ENCODE measurements at regions not wholly inside any gene's neighbourhood (a gene's known extent, or its start where the extent isn't known, plus 50 kb on each side); places are given as distances from the start of the nearest gene placed in this dataset.

DNA sequence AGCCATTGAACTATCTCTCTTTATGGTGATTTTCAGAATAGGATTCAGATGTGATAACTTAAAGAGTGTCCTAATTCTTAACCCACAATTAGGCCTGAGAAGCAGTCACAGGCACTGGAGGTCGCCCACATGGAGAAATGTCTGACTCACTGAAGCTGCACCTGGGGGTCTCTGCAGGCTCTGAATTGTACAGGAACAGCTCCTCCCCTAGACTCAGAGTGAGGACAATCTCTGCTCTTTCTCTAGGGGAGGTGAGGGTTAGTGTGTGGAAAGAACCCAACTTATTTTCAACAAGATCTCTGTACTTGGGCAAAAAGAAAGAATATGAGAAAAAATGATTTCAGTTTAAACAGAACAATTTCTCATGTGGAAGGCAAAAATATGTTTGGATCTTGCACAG is 1124.6 kb downstream of the TMEM121 start:
- TF ChIP-seq POLR2AphosphoS5 (IDR thresholded peaks at IDR 0.05; ENCODE audit: borderline replicate concordance, low read depth, low read length) (no peak), EZH2 (IDR thresholded peaks at IDR 0.05) (no peak)

Data from SK-N-MC (cell line).